HepG2 (cell line): ENCODE measurements at regions not wholly inside any gene's neighbourhood (a gene's known extent, or its start where the extent isn't known, plus 50 kb on each side); places are given as distances from the start of the nearest gene placed in this dataset.

ENCODE experiments used
- ATF7-NPFF ChIP-seq: sonication (generic); formaldehyde crosslinking; IDR thresholded peaks from 2 replicates; pipeline ENCODE4 v1.8.1; 2023; ENCODE audit warnings: mild to moderate bottlenecking, low read depth, missing genetic modification reagents, moderate library complexity
- EP300 ChIP-seq, 3 experiments: sonication (generic) in 1 of 3; formaldehyde crosslinking in 1 of 3; IDR thresholded peaks; 2 replicates each; pipeline versions ENCODE4 v1.5.1 to v1.6.1; 2011 to 2020; ENCODE audit warnings: low read depth in 2 of 3, low read length in 2 of 3, borderline replicate concordance in 1 of 3, improper control_type of control experiment in 1 of 3, mild to moderate bottlenecking in 1 of 3, missing genetic modification reagents in 1 of 3, moderate library complexity in 1 of 3
- FOXP1 ChIP-seq, 2 experiments: fragments of 450-650 bp in 1 of 2; IDR thresholded peaks; 2 replicates each; pipeline ENCODE4 v1.6.1; 2017 to 2018; ENCODE audit warnings: antibody characterized with exemption in 1 of 2
- GATAD2A ChIP-seq: IDR thresholded peaks from 2 replicates; pipeline ENCODE4 v1.6.1; 2016
- HNRNPH1 ChIP-seq: fragments of 200-400 bp; formaldehyde crosslinking; optimal IDR thresholded peaks from 2 replicates; pipeline ENCODE3; 2017; ENCODE audit warnings: mild to moderate bottlenecking, low read depth, low read length
- KAT7 ChIP-seq: IDR thresholded peaks from 2 replicates; pipeline ENCODE4 v1.6.1; 2018; ENCODE audit warnings: borderline replicate concordance, missing compliant biosample characterization
- LCORL ChIP-seq, 2 experiments: fragments of 450-650 bp in 1 of 2; sonication (generic) in 1 of 2; formaldehyde crosslinking in 1 of 2; IDR thresholded peaks; 2 replicates each; pipeline versions ENCODE4 v1.5.0 to v1.6.1; 2017 to 2020; ENCODE audit warnings: antibody characterized with exemption in 1 of 2, missing genetic modification reagents in 1 of 2
- NFE2L2 ChIP-seq: fragments of 150-350 bp; IDR thresholded peaks from 2 replicates; pipeline ENCODE4 v1.6.1; 2014; ENCODE audit warnings: low read length
- ONECUT2 ChIP-seq: sonication (generic); formaldehyde crosslinking; IDR thresholded peaks from 2 replicates; pipeline ENCODE4 v1.4.0; 2020; ENCODE audit warnings: missing genetic modification reagents
- RBFOX2 ChIP-seq: fragments of 200-400 bp; formaldehyde crosslinking; IDR thresholded peaks from 2 replicates; pipeline ENCODE4 v1.6.1; 2017; ENCODE audit warnings: low read depth, mild to moderate bottlenecking, low read length
- SKI ChIP-seq: fragments of 450-650 bp; IDR thresholded peaks from one replicate; pipeline ENCODE4 v1.6.1; 2018; ENCODE audit warnings: mild to moderate bottlenecking; ENCODE audit not compliant: partially characterized antibody
- SMARCC2 ChIP-seq: fragments of 450-650 bp; IDR thresholded peaks from 2 replicates; pipeline ENCODE4 v1.6.1; 2017; ENCODE audit warnings: antibody characterized with exemption, mild to moderate bottlenecking
- SOX6 ChIP-seq, 2 experiments: fragments of 450-650 bp in 1 of 2; sonication (generic) in 1 of 2; formaldehyde crosslinking in 1 of 2; IDR thresholded peaks; 2 replicates each; pipeline versions ENCODE4 v1.4.0 to v1.6.1; 2017 to 2020; ENCODE audit warnings: antibody characterized with exemption in 1 of 2, mild to moderate bottlenecking in 1 of 2, missing genetic modification reagents in 1 of 2
- SRSF9 ChIP-seq: fragments of 200-400 bp; formaldehyde crosslinking; IDR thresholded peaks from 2 replicates; pipeline ENCODE4 v1.6.1; 2018; ENCODE audit warnings: borderline replicate concordance, mild to moderate bottlenecking, low read depth, low read length; ENCODE audit not compliant: insufficient read depth, poor library complexity, severe bottlenecking
- ZBTB42 ChIP-seq: sonication (generic); formaldehyde crosslinking; IDR thresholded peaks from 2 replicates; pipeline ENCODE4 v1.5.0; 2020; ENCODE audit warnings: mild to moderate bottlenecking, missing genetic modification reagents
- ZFP41 ChIP-seq: sonication (generic); formaldehyde crosslinking; IDR thresholded peaks from 2 replicates; pipeline ENCODE4 v1.4.0; 2020; ENCODE audit warnings: mild to moderate bottlenecking, missing genetic modification reagents, borderline replicate concordance
- ZMYM3 ChIP-seq: sonication (generic); formaldehyde crosslinking; IDR thresholded peaks from 2 replicates; pipeline ENCODE4 v1.5.1; 2020; ENCODE audit warnings: mild to moderate bottlenecking, missing genetic modification reagents
- ZNF234 ChIP-seq: sonication (generic); formaldehyde crosslinking; conservative IDR thresholded peaks from 2 replicates; pipeline ENCODE4 v1.5.1; 2020; ENCODE audit warnings: mild to moderate bottlenecking, missing genetic modification reagents
- ZNF34 ChIP-seq: sonication (generic); formaldehyde crosslinking; IDR thresholded peaks from 2 replicates; pipeline ENCODE4 v1.4.0; 2020; ENCODE audit warnings: mild to moderate bottlenecking, missing genetic modification reagents, borderline replicate concordance
- ZNF878 ChIP-seq: sonication (generic); formaldehyde crosslinking; IDR thresholded peaks from 2 replicates; pipeline ENCODE4 v1.8.1; 2023; ENCODE audit warnings: mild to moderate bottlenecking, missing genetic modification reagents, moderate library complexity
- ZSCAN25 ChIP-seq: sonication (generic); formaldehyde crosslinking; IDR thresholded peaks from 2 replicates; pipeline ENCODE4 v1.8.0; 2022; ENCODE audit warnings: mild to moderate bottlenecking, missing genetic modification reagents
- ZSCAN29 ChIP-seq: sonication (generic); formaldehyde crosslinking; conservative IDR thresholded peaks from 2 replicates; pipeline ENCODE4 v1.4.0; 2020; ENCODE audit warnings: mild to moderate bottlenecking, missing genetic modification reagents
- ZZZ3 ChIP-seq: sonication (generic); formaldehyde crosslinking; IDR thresholded peaks from 2 replicates; pipeline ENCODE4 v1.4.0; 2020; ENCODE audit warnings: missing genetic modification reagents, mild to moderate bottlenecking, borderline replicate concordance
- TF ChIP-seq, protein P1 (sequence below): sonication (generic); formaldehyde crosslinking; IDR thresholded peaks from 2 replicates; pipeline ENCODE4 v1.4.0; 2020; ENCODE audit warnings: mild to moderate bottlenecking, missing genetic modification reagents, borderline replicate concordance
- TF ChIP-seq, protein P2 (sequence below): sonication (generic); formaldehyde crosslinking; IDR thresholded peaks from 2 replicates; pipeline ENCODE4 v1.8.1; 2023; ENCODE audit warnings: missing genetic modification reagents, inconsistent platforms, borderline replicate concordance
- TF ChIP-seq, protein P3 (sequence below): sonication (generic); formaldehyde crosslinking; IDR thresholded peaks from 2 replicates; pipeline ENCODE4 v1.5.1; 2020; ENCODE audit warnings: missing genetic modification reagents, mild to moderate bottlenecking, borderline replicate concordance

DNA sequence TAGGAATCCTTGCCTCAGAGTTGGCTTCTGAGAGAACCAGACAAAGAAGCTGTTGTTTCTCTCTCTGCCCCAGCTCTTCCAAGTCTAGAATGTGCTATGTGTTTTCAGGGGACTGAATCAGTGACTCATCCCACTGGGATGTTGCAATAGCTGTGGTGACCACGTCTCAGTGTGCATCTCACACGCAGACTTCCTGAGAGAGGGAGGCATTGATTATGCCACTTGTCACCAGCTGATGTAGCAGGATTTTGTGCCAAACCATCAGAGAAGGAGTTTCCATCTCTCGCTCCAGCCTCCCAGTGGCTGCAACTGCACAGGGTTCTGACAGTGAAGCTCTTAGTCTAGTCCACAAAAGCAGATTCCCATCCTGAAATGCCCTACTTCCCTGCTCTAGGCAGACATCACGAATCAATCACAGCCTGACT is 455.8 kb downstream of the MIAT start (continued):
- TF ChIP-seq, protein P1, sequence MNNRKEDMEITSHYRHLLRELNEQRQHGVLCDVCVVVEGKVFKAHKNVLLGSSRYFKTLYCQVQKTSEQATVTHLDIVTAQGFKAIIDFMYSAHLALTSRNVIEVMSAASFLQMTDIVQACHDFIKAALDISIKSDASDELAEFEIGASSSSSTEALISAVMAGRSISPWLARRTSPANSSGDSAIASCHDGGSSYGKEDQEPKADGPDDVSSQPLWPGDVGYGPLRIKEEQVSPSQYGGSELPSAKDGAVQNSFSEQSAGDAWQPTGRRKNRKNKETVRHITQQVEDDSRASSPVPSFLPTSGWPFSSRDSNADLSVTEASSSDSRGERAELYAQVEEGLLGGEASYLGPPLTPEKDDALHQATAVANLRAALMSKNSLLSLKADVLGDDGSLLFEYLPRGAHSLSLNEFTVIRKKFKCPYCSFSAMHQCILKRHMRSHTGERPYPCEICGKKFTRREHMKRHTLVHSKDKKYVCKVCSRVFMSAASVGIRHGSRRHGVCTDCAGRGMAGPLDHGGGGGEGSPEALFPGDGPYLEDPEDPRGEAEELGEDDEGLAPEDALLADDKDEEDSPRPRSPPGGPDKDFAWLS (CRISPR knock-in tag): no peak
- TF ChIP-seq ATF7-NPFF: no peak
- no peak for TF ChIP-seq EP300 (IDR thresholded peaks at IDR 0.05; ENCODE audit: low read depth in 2 of 2, low read length in 2 of 2)
- TF ChIP-seq EP300 (CRISPR knock-in tag; IDR thresholded peaks at IDR 0.05; ENCODE audit: borderline replicate concordance): no peak
- TF ChIP-seq ONECUT2 (CRISPR knock-in tag): no peak
- TF ChIP-seq SKI: no peak
- TF ChIP-seq ZZZ3 (CRISPR knock-in tag): no peak
- no peak for TF ChIP-seq RBFOX2
- TF ChIP-seq ZNF878 (CRISPR knock-in tag): no peak
- TF ChIP-seq GATAD2A (CRISPR knock-in tag): 0 out of 2 replicates have a peak, but pooled peaks have one; percentile 31
- TF ChIP-seq, protein P2, sequence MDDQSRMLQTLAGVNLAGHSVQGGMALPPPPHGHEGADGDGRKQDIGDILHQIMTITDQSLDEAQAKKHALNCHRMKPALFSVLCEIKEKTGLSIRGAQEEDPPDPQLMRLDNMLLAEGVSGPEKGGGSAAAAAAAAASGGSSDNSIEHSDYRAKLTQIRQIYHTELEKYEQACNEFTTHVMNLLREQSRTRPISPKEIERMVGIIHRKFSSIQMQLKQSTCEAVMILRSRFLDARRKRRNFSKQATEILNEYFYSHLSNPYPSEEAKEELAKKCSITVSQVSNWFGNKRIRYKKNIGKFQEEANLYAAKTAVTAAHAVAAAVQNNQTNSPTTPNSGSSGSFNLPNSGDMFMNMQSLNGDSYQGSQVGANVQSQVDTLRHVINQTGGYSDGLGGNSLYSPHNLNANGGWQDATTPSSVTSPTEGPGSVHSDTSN: no peak
- TF ChIP-seq ZSCAN25 (CRISPR knock-in tag): no peak
- TF ChIP-seq, protein P3, sequence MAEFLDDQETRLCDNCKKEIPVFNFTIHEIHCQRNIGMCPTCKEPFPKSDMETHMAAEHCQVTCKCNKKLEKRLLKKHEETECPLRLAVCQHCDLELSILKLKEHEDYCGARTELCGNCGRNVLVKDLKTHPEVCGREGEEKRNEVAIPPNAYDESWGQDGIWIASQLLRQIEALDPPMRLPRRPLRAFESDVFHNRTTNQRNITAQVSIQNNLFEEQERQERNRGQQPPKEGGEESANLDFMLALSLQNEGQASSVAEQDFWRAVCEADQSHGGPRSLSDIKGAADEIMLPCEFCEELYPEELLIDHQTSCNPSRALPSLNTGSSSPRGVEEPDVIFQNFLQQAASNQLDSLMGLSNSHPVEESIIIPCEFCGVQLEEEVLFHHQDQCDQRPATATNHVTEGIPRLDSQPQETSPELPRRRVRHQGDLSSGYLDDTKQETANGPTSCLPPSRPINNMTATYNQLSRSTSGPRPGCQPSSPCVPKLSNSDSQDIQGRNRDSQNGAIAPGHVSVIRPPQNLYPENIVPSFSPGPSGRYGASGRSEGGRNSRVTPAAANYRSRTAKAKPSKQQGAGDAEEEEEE: no peak
- TF ChIP-seq ZBTB42 (CRISPR knock-in tag): no peak
- TF ChIP-seq ZMYM3 (CRISPR knock-in tag): no peak
- TF ChIP-seq ZFP41 (CRISPR knock-in tag): no peak
- TF ChIP-seq SMARCC2: no peak
- TF ChIP-seq HNRNPH1: no peak
- no peak for TF ChIP-seq ZSCAN29 (CRISPR knock-in tag)
- no peak for TF ChIP-seq ZNF234
- TF ChIP-seq KAT7 (CRISPR knock-in tag): no peak
- TF ChIP-seq SOX6 (IDR thresholded peaks at IDR 0.05): no peak
- TF ChIP-seq SOX6 (CRISPR knock-in tag; IDR thresholded peaks at IDR 0.05): no peak
- TF ChIP-seq SRSF9: no peak
- no peak for TF ChIP-seq ZNF34 (CRISPR knock-in tag)
- TF ChIP-seq LCORL (IDR thresholded peaks at IDR 0.05): no peak
- TF ChIP-seq LCORL (CRISPR knock-in tag; IDR thresholded peaks at IDR 0.05): no peak
- TF ChIP-seq NFE2L2: no peak
- no peak for TF ChIP-seq FOXP1 (IDR thresholded peaks at IDR 0.05)
- TF ChIP-seq FOXP1 (CRISPR knock-in tag; IDR thresholded peaks at IDR 0.05): no peak
